ENCODE measurements at regions not wholly inside any gene's neighbourhood (a gene's known extent, or its start where the extent isn't known, plus 50 kb on each side); places are given as distances from the start of the nearest gene placed in this dataset.

DNA sequence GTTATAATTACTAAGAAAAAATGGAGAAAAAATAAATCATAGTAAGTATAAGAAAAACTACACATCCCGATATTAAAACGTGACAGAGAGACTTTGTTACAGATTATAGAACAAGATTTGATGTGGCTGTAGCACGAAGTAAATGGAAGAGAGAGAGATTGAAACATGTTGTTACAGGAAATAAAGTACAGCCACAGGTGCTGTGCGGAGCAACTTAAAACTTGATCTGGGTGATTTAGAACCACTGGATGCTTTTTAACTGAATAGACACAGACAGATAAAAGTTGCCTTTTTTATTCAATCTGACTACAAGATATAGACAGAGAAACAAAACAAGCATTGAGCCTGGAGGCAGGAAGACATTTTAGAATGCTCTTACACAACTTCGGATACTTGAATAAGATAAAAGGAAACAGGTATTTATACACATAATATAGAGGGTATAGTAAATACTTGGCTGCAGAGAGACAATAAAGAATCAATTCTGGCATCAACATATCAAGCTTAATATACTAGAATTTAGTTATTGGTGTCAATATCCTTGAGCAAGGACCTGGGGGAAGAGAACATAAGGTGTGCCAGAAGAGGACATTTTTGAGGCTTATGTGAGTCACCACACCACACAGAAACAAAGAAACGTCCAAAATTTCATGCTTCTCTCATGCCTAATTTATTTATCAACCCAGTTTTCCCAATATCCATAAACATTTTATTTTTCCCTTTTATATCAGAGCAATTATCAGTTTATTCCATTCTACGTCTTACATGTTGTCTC, 548.5 kb downstream of the SLITRK1 start:
- no peak for DNase-seq (ENCODE audit: low read depth)

GRCh38 chr13:83332751-83333150, 549.5 kb downstream of the SLITRK1 start:
- no peak for DNase-seq (ENCODE audit: low read depth)

- DNase-seq (ENCODE audit: low read depth), result peak; percentile 7
Measured at GRCh38 chr13:83327091-83327490, 555.2 kb downstream of the SLITRK1 start.

DNA sequence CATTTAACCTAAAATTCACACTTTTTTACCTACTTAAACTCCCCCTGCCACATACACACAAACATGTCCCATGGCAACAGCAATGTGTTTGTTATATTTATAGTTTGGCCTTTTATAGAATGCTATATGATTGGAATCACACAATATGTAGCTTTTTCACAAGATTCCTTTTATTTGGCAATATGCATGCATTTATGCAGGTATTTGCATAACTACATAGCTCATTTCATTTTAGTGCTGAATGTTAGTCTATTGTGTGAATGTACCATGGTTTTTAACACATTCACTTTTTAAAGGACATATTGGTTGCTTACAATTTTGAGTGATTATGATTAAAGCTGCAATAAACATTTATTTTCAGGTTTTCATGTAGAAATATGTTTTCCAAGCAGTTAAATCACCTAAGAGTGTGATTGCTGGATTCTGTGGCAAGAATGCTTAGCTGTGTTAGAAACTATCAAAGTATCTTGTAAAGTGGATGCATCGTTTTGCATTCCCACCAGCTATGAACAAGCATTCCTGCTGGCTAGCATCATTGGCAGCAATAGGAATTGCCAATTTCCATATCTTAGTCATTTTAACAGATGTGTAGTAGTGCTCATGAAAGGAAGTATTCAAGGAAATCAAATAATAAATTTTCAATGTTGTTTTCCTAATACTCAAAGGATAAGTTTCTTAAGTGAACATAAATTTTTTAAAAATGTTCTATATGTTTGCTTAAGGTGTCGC, 557.0 kb downstream of the SLITRK1 start:
- DNase-seq (ENCODE audit: low read depth), result peak; percentile 82

DNA sequence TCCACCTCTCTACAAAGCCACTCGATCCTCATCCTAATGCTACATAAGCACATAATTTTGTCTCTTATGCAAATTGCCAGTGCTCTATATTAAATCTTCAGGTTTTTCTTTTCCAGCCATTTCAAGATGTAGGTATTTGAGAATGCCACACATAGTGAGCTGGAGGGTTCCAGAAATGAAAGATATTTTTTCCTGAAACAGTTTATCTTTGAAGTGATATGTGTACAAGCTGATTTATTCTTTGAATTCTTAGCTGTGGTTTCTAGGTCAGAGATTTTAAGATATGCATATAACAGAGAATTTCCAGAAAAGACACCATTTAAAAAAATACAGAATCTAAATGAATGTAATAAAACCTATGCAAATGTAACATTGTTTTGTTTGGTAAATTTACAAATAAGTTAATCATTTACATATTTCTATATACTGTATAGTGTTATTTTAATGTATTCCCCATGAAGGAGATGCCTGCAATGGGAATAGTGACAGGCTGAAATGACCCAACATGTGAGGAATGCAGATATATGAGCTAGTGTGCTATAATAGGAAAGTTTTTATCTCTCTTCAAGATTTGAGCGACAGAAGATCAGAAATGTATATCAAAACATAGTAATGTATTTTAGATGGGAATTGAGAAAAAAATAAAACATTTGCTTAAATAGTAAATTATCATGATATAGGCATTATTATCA, 570.2 kb downstream of the SLITRK1 start:
- DNase-seq (ENCODE audit: low read depth), result peak; percentile 28

DNA sequence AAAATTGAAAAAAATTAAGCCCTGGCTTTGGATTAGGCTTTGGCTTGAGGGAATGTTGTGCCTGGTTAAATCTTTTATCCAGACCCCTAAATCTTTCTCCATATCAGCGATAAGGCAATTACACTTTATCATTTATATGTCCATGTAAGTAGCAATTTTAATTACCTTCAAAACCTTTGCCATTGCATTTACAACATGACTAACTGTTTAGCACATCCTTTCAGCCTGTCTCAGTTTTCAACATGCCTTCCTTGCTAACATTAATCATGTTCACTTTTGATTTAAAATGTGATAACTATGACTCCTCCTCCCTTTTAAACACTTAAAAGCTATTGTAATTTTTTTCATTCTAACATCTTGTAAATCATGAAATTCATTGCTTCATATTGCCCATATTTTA, 583.7 kb downstream of the SLITRK1 start:
- DNase-seq (ENCODE audit: low read depth), result no peak

- DNase-seq (ENCODE audit: low read depth), result no peak
Measured at GRCh38 chr13:83297586-83298290, 584.5 kb downstream of the SLITRK1 start.

DNA sequence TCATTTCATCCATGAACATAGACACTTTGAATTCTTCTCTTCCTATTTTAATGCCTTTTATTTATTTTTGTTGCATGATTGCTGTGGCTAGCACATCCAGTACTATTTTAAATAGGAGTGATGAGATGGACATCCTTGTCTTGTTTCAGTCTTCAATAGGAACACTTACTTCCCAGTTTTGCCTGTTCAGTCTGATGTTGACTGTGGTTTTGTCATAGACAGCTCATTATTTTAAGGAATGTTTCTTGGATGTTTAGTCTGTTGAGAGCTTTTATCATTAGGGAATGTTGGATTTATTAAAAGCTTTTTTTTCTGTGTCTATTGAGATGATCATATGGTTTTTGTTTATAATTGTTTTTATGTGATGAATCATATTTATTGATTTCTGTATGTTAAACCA, 586.6 kb downstream of the SLITRK1 start:
- DNase-seq (ENCODE audit: low read depth), result no peak

GRCh38 chr13:83286737-83287136, 595.5 kb downstream of the SLITRK1 start:
- peak; percentile 43 for DNase-seq (ENCODE audit: low read depth)

DNA sequence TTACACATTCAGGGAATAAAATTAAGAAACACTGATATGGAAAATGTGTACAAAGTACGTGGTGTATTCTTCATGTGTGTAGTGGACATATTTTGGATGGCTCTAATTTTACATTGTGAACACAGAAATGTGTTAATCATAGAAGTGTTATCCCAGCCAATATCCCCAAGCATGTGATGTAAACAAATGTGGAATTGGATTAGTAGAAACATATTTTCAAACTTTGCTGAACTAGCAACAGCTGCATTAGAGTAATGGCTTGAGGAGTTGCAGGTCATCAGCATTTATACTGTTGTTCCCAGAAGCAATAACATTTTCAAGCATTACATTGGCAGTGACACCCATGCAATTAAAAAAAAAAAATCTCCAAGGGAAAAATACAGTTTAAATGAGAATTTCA, 600.6 kb downstream of the SLITRK1 start:
- DNase-seq (ENCODE audit: low read depth), result no peak

- DNase-seq (ENCODE audit: low read depth), result no peak
Measured at GRCh38 chr13:83274679-83275078, 607.6 kb downstream of the SLITRK1 start.

DNA sequence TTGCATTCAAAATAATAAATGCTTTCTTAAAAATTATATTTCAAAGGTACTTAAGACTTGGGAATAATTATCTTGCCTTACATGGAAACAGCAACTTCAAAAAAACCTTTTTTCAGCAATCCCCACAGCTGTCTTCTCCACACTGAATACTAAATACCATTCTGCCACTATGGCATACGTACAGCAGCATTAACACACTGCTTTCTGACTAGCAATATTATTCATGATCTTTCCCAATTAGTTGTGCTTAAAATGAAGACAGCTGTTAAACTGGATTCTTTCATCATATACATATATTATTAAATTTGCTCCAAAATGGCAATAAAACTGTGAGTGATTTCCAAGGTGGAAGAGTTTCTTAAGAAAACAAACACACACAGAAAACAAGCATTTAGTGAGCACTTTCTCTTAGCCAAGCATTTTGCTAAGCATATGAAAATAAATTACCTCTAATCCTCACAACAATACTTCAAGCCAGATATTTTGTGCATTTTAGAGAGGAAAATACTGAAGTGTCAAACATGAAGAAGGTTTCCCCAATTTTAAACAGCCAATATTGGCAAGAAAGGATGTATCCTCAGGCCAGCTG, 609.5 kb downstream of the SLITRK1 start:
- DNase-seq (ENCODE audit: low read depth), result no peak

GRCh38 chr13:83272076-83272475, 610.2 kb downstream of the SLITRK1 start:
- DNase-seq (ENCODE audit: low read depth), result no peak

DNA sequence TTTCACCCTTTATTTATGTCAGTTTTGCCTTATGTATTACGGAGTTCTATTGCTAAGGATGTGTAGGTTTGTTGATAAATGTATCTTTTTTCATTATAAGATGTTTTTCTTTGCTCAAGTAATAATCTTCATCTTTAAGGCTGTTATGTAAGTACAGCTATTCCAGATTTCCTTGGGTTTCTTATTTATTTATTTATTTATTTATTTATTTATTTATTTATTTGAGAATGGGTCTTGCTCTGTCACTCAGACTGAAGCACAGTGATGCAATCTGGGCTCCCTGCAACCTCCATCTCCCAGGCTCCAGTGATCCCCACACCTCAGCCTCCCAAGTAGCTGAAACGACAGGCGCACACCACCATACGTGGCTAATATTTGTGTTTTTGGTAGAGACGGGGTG, 617.0 kb downstream of the SLITRK1 start:
- no peak for DNase-seq (ENCODE audit: low read depth)

GRCh38 chr13:83248751-83249150, 633.5 kb downstream of the SLITRK1 start:
- DNase-seq (ENCODE audit: low read depth), result no peak

- DNase-seq (ENCODE audit: low read depth), result no peak
Measured at GRCh38 chr13:83232626-83233025, 649.6 kb downstream of the SLITRK1 start.

GRCh38 chr13:83229574-83230305, 652.5 kb downstream of the SLITRK1 start:
- no peak for DNase-seq (ENCODE audit: low read depth)

DNA sequence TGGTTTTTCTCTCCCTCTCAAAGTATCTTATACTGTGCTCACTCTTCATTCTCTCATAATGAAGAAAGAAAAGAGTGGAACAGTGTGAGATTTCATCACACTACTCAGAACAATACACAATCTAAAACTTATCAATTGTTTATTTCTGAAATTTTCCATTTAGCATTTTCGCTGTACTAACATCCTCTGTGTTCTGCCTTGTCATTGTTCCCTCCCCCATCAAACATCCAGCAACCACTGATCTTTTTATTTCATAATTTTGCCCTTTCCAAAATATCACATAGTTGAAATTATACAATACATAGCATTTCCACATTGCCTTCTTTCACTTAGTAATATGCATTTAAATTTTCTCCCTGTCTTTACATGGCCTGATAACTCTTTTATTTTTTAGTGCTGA, 658.7 kb downstream of the SLITRK1 start:
- no peak for DNase-seq (ENCODE audit: low read depth)

- peak; percentile 90 for DNase-seq (ENCODE audit: low read depth)
Measured at GRCh38 chr13:83221813-83222241, 660.4 kb downstream of the SLITRK1 start.

- peak; percentile 35 for DNase-seq (ENCODE audit: low read depth)
Measured at GRCh38 chr13:83221256-83221655, 661.0 kb downstream of the SLITRK1 start.

GRCh38 chr13:83220241-83220640, 662.0 kb downstream of the SLITRK1 start:
- no peak for DNase-seq (ENCODE audit: low read depth)

All from ELR (cell line).